ENCODE measurements at regions not wholly inside any gene's neighbourhood (a gene's known extent, or its start where the extent isn't known, plus 50 kb on each side); places are given as distances from the start of the nearest gene placed in this dataset.
"Not testable (repeated sequence)": the region's sequence is repeated elsewhere in the genome, so short reads cannot be mapped to it uniquely, and the experiment has no call there.

- Histone ChIP-seq H3K27me3 (no peaks in the 10 kb centered on the region), H3K27ac (no peak overlapping the region), H3K36me3 (peaks cover 0 to 10% of the 10 kb centered on the region in 2 donors), H3K4me1 (peaks cover 0 to 5% (median 0%) of the 10 kb centered on the region in 3 donors), H3K4me3 (no peak overlapping the region), H3K9me3 (peaks cover 0 to 25% (median 2%) of the 10 kb centered on the region in 3 donors)
- WGBS, 2 donors (ENCODE audit: low coverage in 1 of 2): 75 to 90% methylated on average over 2 of the region's 4 CpGs
- no peak for ATAC-seq
- TF ChIP-seq POLR2AphosphoS5 (IDR thresholded peaks at IDR 0.05) (no peak), POLR2A (IDR thresholded peaks at IDR 0.05) (no peak), EP300 (IDR thresholded peaks at IDR 0.05) (no peak), CTCF (IDR thresholded peaks at IDR 0.05) (no peak)
These were observed 405.5 kb downstream of the UTRN start for GRCh38 chr6:144690666-144691065.

GRCh38 chr6:144692050-144692449 lies 406.9 kb downstream of the UTRN start:
- H3K4me3 ChIP-seq, ATAC-seq, H3K27me3 ChIP-seq, H3K27ac ChIP-seq, H3K36me3 ChIP-seq: not testable (repeated sequence)
- Histone ChIP-seq H3K4me1 (peaks cover 0 to 17% (median 0%) of the 10 kb centered on the region in 3 donors), H3K9me3 (peaks cover 0 to 17% (median 2%) of the 10 kb centered on the region in 3 donors)
- 85 to 100% methylated on average over 1 of the region's 1 CpG for WGBS, 2 donors (ENCODE audit: low coverage in 1 of 2)

- H3K27me3 ChIP-seq: no peaks in the 10 kb centered on the region
- no peak for ATAC-seq
- peaks cover 0 to 11% of the 10 kb centered on the region in 2 donors for H3K36me3 ChIP-seq
- 64 to 73% methylated on average over 3 of the region's 3 CpGs for WGBS, 2 donors (ENCODE audit: low coverage in 1 of 2)
- H3K27ac ChIP-seq: no peak overlapping the region
- H3K9me3 ChIP-seq: peaks cover 0 to 8% (median 0%) of the 10 kb centered on the region in 3 donors
- no peak overlapping the region for H3K4me3 ChIP-seq
- TF ChIP-seq EP300 (IDR thresholded peaks at IDR 0.05) (no peak), POLR2A (IDR thresholded peaks at IDR 0.05) (no peak)
- peaks cover 0 to 19% (median 0%) of the 10 kb centered on the region in 3 donors for H3K4me1 ChIP-seq
These were observed 410.9 kb downstream of the UTRN start for GRCh38 chr6:144695858-144696533.

GRCh38 chr6:144696610-144697368 lies 411.7 kb downstream of the UTRN start:
- no peak for TF ChIP-seq EP300 (IDR thresholded peaks at IDR 0.05)
- TF ChIP-seq CTCF (IDR thresholded peaks at IDR 0.05): no peak
- TF ChIP-seq POLR2A (IDR thresholded peaks at IDR 0.05): no peak
- TF ChIP-seq POLR2AphosphoS5 (IDR thresholded peaks at IDR 0.05): no peak
- Histone ChIP-seq H3K36me3 (peaks cover 0 to 18% of the 10 kb centered on the region in 2 donors), H3K4me1 (peaks cover 0 to 19% (median 0%) of the 10 kb centered on the region in 3 donors), H3K4me3 (no peak overlapping the region), H3K27ac (no peak overlapping the region), H3K27me3 (no peaks in the 10 kb centered on the region), H3K9me3 (peaks cover 0 to 8% (median 0%) of the 10 kb centered on the region in 3 donors)
- 53 to 55% methylated on average over 2 of the region's 2 CpGs for WGBS, 2 donors (ENCODE audit: low coverage in 1 of 2)
- no peak for ATAC-seq

- peaks cover 0 to 2% (median 0%) of the 10 kb centered on the region in 3 donors for H3K9me3 ChIP-seq
These were observed 412.2 kb downstream of the UTRN start for GRCh38 chr6:144697369-144697760.

More at GRCh38 chr6:144697369-144697760, 412.2 kb downstream of the UTRN start:
- Histone ChIP-seq H3K27me3 (no peaks in the 10 kb centered on the region), H3K4me3 (no peak overlapping the region), H3K4me1 (peaks cover 0 to 19% (median 0%) of the 10 kb centered on the region in 3 donors), H3K36me3 (peaks cover 0 to 21% of the 10 kb centered on the region in 2 donors), H3K27ac (no peak overlapping the region)
- no peak for TF ChIP-seq EP300 (IDR thresholded peaks at IDR 0.05)
- no peak for TF ChIP-seq CTCF (IDR thresholded peaks at IDR 0.05)
- TF ChIP-seq POLR2A (IDR thresholded peaks at IDR 0.05): no peak
- TF ChIP-seq POLR2AphosphoS5 (IDR thresholded peaks at IDR 0.05): no peak
- WGBS, 2 donors (ENCODE audit: low coverage in 1 of 2): 28 to 64% methylated on average over 2 of the region's 2 CpGs
- ATAC-seq: no peak

All from gastroesophageal sphincter (tissue), 4 donors.